SIG-M5 treated with dmso at 0.1 percent for 504 hours (cell line): ENCODE measurements at regions not wholly inside any gene's neighbourhood (a gene's known extent, or its start where the extent isn't known, plus 50 kb on each side); places are given as distances from the start of the nearest gene placed in this dataset.
A peak's percentile ranks its signal among the peaks of the same experiment; 100 is the strongest.

Experiments used
- DNase-seq: peaks from one replicate; lab custom pipeline; 2025; ENCODE audit not compliant: unreplicated experiment; lab: John Stamatoyannopoulos, UW

DNA sequence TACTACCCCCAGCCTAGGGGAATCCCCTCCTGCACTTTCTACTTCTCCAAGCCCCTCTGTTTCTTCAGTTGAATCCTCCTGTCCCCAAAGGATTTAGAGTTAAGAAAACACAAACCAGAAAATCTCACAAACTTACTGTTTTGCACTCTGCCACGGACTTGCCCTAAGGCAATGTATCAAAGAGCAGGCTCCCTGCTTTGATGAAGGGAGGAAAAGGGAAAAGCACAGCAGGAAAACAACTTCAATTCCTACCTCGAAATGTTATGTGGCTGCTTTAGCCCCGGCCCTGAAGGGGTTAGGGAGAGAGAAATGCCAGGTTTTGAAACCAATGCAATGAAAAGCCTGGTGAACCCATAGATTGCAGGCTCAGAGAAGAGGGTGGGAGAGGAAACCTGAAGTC is 254.7 kb downstream of the MAN2A1 start:
- DNase-seq, result no peak

DNA sequence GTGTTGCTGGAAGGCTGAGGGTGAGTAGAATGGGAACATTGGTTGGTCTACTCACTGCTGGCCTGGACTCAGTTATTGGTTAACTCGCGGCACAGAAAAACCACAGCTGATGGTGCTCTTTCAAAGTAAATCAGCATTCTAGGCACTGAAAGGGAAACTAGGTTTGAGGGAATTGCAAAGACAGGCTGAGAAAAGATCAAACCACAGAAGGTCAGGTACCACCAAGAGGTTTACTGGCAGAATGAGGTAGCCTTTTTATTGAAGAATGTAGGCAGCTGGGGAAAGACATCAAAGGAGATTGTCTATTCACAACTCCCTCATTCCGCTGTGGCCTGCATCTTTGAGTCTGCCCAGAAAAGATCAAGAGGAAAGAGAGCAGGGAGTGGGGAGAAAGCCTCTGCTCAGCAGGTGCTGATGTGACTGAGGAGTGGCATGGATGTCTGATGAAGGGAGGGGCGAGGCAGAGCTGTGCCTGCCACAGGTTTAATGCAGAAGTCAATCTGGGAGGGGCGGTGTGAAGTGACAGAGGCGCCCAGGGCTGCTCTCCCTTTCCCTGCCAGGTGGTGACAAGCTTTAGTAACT is 255.5 kb downstream of the MAN2A1 start:
- DNase-seq, result no peak

DNA sequence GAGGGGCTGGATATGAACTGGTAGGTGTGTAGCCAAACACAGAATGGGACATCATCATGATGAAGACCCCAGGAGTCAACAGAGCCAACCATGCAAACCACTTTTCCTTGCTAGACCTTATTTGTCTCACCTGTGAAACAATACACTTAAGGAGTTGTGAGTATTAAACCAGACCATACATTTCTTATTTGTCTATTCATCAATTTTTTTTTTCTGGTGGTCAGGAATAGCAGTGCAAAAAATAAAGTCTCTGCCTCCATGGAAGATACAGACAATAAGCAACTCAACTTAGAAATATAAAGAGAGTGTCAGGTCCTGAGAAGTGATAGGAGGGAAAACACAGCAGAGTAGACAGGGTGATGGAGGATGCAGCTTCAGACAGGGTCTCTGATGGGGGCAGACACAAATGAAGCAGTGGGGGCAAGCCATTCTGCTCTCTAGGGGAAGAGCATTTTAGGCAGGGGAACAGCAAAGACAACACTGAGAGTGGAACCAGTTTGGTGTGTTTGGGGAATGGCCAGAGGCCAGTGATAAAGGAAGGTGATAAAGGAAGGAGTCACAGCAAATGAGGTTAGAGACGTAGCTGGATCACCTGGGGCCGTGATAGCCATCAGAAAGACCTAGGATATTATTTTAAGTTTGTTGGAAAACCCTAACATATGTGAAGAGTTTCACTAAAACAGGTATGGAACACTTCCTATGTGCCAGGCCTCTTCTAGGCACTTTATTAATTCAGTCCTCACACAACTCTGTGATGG is 256.2 kb downstream of the MAN2A1 start:
- DNase-seq, result no peak

DNA sequence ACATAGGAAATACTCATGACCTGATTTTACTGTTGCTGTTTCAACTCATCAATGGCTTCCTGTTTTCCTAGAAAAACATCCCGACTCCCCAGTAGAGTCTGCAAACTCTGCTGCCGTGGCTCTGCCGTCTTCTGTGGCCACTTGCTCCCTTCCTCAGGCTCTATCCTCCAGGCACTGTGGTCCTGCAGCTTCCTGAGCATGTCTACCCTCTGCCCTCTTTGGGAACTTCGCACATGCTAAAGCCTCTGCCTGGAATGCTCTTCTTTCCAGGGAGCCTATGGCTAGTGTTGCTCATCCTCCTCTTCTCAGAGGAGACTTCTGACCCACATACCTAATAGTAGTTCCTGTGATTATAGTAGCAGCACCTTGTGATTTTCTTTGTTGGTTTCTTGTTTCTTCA is 256.9 kb downstream of the MAN2A1 start:
- no peak for DNase-seq

DNA sequence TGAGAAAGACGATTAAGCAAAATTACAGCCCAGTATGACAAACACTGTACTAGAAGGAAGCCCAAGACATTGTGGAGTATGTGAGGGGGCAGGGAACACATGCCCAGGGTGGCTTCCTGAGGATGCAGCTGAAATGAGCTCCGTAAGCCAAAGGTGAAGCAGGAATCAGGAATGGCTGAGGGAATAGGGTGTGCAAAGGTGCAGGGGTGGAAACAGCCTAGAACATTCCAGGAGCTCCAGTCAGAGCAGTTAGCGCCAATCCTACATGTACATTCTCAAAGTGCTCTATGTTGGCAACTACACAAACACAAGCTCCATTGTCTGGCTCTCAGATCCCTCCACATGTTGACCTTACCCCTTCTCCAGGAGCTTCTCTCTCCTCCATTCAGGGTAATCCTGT is 257.9 kb downstream of the MAN2A1 start:
- DNase-seq, result no peak

DNA sequence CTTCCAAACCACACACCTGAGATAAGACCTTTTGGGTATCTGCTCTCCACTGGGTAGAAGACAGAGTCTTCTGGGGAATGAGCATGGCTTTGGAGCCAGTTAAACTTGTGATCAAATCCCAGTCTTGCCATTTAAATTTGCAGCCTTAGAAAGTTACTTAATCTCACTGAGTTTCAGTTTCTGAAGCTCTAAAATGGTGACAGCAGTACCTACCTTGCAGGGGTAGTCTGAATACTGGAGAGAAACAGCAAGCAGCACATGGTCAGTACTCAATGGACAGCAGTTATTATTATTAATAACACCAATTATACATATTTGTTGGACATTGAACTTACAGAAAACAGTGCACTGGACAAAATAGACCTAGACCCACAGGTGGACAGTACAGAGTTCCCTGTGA is 260.9 kb downstream of the MAN2A1 start:
- no peak for DNase-seq

DNA sequence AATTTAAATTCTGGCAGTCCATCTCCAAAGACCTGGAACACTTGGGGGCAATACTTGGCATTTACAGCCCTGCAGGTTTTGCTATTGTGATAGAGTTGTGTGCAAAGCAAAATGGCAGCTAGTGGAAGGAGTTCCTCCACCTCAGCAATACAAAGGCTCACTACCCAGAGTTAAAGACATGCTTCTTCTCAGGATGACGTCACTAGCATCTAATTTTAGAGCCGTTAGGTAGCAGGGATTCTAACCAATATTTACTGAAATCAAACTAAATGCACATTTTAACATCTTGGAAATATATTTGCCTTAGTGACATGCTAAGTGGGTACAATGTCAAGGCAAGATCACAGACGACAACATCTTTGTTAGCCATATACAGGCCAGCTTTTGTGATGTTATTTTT is 261.6 kb downstream of the MAN2A1 start:
- DNase-seq, result no peak

DNA sequence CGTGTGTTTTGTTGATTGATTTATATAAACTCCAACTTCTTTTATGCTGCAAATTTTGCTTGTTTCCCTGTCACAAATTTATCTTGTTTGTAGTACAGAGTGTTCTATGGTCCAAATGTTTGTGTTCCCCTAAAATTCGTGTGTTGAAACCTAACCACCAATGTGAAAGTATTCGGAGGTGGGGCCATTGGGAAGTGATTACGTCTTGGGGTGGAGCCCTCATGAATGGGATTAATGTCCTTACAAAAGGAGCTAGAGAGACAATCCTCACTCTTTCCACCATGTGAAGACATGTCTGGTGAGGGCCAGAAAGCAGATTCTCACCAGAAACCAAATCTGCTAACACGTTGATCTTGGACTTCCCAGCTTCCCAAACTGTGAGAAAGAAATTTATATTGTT is 262.0 kb downstream of the MAN2A1 start:
- no peak for DNase-seq

DNA sequence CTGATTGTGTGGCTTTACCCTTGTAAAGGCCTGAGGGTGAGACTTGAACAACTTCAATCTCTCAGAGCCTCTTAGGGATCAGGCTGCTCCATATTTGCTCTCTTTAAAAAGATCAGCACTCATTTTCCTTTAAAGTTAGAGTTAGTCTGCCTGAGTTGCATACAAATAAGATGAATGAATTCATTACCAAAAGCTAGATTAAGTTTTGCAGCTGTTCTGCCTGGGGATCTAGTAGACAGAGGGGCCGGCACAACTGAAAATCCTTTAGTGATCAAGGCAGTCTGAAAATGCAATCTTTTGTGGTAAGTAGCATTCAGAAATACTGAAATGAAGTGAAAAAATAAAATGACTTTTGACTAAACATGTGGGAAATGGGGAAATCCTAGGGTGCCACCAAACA is 264.0 kb downstream of the MAN2A1 start:
- no peak for DNase-seq

DNA sequence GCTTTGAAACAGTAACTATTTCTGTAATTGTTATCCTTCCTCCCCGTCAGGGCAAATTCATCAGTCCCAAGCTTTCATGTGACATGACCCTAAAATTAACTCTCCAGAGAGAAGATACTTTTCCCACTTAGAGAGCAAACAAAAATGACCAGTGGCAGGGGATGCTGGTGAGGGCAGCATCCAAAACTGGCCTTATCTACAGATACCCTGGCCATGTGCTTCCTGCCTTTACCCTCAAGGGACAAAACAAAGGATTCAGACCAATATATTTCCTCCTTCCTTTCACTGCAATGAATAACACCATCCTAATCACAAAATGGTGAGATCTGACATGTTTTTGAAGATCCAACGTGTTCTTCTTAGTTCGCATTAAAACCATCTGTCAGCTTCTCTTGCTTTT is 267.2 kb downstream of the MAN2A1 start:
- DNase-seq, result no peak

DNA sequence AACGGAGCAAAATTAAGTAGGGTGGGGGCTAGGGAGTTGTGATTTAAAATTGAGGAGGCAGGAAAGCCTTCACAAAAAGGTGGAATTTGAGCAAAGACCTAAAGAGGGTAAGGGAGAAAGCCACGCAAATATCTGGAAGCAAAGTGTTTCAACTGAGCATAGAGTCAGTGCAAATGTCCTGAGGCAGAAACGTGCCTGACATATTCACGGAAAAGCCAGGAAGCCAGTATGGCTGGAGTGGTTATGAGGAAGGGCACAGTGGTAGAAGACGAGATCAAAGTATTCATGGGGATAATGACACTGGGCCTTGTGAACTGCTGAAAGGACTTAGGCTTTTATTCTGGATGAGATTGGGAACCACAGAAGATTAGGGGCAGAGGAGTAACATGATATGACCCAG is 268.4 kb downstream of the MAN2A1 start:
- no peak for DNase-seq

DNA sequence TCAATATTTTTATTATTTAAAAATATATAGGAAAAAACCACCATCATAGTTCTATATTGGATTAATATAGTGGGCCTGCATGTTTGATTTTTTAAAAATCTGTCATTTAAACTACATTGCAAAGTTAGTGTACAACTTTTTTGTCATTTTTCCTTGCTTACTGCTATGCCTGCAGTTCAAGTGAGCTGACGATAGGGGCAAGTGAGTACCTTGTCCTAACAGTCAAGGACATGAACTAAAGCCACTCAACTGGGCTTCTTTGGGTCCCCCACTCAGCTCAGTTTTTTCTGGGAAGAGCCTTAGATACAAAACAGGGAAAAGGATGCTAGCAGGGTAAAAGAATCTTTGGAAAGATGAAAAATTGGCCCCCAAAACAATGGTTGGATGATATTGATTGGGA is 269.9 kb downstream of the MAN2A1 start:
- no peak for DNase-seq

DNA sequence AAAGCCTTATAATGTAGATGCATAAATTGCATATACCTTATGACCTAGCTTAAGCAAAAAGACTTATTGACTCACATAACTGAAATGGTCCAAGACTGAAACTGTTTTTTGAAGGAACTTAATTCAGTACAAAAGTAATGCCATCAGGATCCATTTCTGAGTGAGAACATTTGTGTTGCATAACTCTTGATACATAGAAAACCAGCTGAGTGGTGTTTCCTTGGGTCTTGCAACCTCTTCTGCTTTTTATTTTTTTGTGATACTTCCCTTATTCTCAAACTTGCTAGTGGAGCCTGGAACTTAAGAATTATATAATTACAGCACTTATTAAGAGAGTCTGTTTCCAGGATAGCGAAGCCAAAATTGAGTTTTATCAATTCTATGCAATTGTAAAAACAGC is 272.0 kb downstream of the MAN2A1 start:
- DNase-seq, result peak; percentile 65

DNA sequence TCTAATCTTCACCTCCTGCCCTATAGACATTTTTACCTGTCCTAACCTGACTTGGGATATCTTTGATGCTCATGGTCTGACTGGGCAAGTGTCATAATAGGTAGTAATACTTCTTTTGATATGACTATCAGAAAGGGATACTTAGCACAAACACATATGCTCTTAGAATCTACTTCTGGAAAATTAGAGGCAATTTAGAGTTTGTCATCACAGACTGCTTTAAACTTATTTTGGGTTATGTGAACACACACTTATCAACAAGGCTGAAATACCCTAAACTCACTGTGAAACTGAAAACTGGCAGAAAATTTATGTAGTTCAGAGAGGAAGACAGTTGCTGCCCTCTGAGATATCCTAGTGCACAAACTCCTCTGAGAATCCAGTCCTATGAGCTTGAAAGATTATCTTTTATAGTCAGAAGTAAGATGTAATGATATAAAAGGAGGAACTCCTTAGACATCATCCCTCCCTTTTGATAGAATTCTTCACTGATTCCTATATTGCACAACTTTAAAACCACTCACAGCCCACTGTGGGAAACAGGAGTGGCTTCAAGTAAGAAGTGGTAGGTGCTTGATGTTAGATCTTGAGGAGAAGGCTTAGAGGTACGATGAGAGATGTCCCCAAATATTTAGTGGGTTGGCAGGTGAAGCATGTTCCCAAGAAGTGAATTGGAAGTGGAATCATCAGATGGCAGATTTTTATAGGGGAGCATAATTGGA is 273.3 kb downstream of the MAN2A1 start:
- DNase-seq, result no peak

DNA sequence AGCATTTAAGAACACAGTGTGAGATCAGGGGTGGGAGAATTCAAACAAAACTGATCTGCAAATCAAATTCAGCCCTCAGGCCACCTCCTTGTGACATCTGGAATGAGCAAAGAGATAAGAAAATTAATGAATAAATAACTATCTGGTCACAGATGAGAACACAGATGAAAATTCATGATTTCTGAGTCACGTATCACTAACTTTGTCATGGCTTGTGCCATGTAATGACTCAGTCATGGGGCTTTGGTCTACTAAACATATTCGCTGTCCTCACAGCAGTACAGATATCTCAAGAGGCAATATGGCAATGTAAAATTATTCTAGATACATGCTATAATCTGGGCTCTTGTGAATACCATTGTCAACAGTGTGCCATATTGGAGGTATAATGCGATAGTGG is 274.4 kb downstream of the MAN2A1 start:
- DNase-seq, result no peak

DNA sequence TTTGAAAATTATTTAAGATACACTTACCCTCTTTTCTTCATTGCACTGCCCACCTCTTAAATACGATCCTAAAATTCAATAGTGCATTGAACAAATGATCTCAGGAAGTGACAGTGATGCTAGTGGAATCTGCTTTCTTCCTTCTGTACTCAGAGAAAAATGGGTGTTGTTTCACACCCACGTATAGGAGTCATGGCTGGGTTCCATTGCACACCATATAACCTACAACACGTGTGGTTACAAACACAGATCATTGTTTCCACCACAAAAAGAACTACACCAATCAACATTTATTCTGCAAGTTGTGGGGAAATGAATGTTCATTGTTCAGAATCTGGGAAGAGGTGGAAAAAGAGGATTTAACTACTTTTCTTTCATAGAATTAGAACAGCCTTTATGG is 275.9 kb downstream of the MAN2A1 start:
- DNase-seq, result no peak

DNA sequence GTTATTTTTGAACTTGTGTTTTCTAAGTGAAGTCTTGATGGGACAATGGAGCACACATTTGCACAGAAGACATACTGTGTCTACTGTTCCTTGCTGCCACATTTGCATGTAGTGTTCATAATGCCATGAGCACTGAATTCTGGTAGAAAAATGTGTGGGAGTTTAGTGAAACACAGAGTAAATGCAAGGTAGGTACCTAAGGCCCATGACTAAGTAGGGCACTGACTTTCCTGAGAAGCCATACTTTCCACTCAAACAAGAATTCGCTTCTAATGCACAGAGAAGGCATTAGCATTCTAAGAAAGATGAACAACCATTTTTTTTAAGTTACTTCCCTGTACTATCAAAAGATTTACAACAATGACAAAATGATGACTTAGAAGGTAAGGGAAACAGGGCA is 282.2 kb downstream of the MAN2A1 start:
- DNase-seq, result no peak

DNA sequence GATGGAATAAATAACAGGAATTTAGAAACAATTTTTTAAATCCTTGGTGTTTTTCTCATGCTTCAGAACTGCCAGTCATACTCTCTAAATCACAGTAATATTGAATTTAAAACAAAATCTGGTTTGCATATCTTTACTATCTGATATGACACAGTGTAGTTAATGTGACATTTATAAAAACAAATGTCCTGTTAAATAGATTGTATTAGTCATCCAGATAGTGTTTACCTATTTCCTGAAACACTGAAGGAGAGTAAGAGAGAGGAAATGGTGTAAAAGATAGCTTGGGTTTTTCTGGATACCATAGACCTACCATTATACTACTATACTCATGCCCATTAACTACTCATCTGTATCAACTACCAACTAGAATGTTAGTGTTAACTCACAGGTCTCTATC is 292.3 kb downstream of the MAN2A1 start:
- no peak for DNase-seq

DNA sequence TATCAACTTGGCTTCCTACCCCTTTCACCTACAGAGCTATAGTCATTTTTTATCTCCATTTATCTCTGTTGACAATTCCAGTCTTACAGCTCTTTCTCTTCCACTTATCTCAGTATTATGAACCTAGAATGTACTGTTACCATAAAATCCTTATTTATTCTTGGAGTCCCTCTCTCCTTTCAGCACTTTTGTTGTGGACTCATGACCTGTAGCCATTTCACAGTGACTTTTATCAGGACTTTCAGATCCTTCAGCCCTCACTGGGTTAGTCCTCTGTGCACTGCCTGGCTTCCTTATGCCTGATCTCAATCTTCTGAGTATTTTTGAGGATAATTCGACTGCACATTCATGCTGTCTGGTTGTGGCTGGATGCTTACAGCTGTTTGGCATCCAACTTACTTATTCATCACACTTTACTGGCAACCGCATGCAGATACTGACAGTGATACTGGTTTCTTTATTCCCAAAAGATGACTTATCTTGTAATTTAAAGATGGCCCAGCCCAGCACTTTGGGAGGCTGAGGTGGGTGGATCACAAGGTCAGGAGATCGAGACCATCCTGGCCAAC is 293.3 kb downstream of the MAN2A1 start:
- DNase-seq, result no peak

DNA sequence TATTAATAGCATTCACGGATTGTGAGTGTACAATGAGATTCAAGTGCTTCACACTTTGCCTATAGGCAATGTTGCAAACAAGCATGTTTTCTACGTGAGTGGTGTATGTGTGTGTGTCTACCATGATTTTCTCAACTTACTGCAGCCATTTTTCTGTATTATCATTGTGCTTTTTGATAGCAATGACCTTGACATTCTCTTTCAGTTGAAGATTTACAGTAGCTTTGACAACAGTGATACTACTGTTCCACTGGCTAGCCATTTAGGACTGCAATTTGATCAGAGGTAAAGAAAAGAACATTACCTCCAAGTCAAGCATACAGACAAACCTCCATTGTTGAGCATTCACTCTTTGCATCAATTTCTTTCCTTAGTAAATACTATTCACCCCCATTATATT is 297.0 kb downstream of the MAN2A1 start:
- no peak for DNase-seq

DNA sequence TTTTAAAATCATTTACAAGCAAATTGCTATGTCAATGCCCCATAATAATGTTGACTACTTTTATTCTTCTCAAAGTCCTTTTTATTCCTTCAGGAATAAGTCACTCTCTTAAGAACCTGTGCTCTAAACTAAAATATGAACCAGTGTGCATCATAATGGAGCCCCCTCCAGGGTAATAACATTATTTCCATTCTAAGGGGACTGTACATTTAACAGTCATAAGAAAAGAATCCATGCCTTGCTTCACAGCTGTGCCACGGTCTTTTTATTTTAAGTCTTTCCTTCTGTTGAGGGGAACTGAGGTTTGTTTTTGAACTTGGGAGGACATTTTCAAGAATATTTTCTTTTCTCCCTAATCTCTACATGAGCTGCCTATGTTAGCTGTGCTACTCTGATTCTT is 297.6 kb downstream of the MAN2A1 start:
- DNase-seq, result no peak

DNA sequence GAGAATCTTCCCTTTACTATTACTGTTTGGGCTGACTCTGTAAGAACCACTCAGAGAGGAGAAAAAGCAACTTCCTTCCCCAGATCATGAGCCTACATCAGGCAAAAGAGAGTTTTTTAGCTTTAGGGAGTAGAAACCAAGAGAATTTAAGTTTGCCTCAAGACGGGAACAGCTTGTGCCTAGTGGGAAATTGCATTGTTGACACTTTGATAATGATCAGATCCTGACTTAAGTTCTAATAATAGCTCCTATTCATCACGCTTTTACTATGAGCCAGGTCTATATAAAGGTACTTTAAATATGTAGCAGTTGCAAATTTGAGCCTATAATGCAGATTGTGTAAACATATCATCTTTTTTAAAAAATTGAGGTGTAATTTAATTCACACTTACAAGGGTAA is 298.2 kb downstream of the MAN2A1 start:
- no peak for DNase-seq
